IMR-90 (cell line): ENCODE measurements at regions not wholly inside any gene's neighbourhood (a gene's known extent, or its start where the extent isn't known, plus 50 kb on each side); places are given as distances from the start of the nearest gene placed in this dataset.
A peak's percentile ranks its signal among the peaks of the same experiment; 100 is the strongest.

ENCODE experiments used
- ATAC-seq: fragments of 200-7000 bp; cut with Tn5 transposase; 2 replicates; pipeline ENCODE4 v1.9.1; 2020; ENCODE audit warnings: low read depth, mild to moderate bottlenecking, moderate library complexity
- BruUV-seq: library from RNA; stranded (reverse); fragments of 400-500 nt; replicated peaks from 2 replicates; lab custom pipeline; 2021; lab: Mats Ljungman, UMichigan
- CTCF ChIA-PET: fragments of 300-600 bp; formaldehyde crosslinking; extraction: SDS; loops from one replicate; lab custom pipeline; 2021; ENCODE audit warnings: antibody characterized with exemption; lab: Yijun Ruan, JAX
- POLR2A ChIA-PET: fragments of 300-600 bp; sonication (Branson Sonifier 250); formaldehyde crosslinking; loops from one replicate; lab custom pipeline; 2022; ENCODE audit warnings: antibody characterized with exemption; ENCODE audit not compliant: unreplicated experiment; lab: Charles Lee
- DNase-seq: peaks from one replicate; pipeline ENCODE4 v3.0.0; 2013
- H2AFZ ChIP-seq: replicated peaks from 2 replicates; pipeline ENCODE3; 2013; ENCODE audit warnings: low read length, mild to moderate bottlenecking; ENCODE audit not compliant: poor library complexity
- H2AK5ac ChIP-seq: 2 replicates; pipeline ENCODE4 v1.6.1; 2013; ENCODE audit warnings: low read depth, low read length, inconsistent platforms
- H2AK9ac ChIP-seq: replicated peaks from 2 replicates; pipeline ENCODE3; 2013; ENCODE audit warnings: mild to moderate bottlenecking, low read depth, low read length, moderate library complexity; ENCODE audit not compliant: poor library complexity
- H2BK120ac ChIP-seq: 2 replicates; pipeline ENCODE4 v1.6.1; 2013; ENCODE audit warnings: low read depth, low read length, inconsistent platforms
- H2BK15ac ChIP-seq: 3 replicates; pipeline ENCODE4 v1.6.1; 2013; ENCODE audit warnings: low read depth, low read length, inconsistent platforms
- H2BK20ac ChIP-seq: 2 replicates; pipeline ENCODE4 v1.6.1; 2013; ENCODE audit warnings: low read depth, mild to moderate bottlenecking, inconsistent platforms, low read length, moderate library complexity
- H2BK5ac ChIP-seq: 2 replicates; pipeline ENCODE4 v1.6.1; 2013; ENCODE audit warnings: mild to moderate bottlenecking, low read depth, low read length, inconsistent platforms; ENCODE audit not compliant: poor library complexity, severe bottlenecking
- H3K14ac ChIP-seq: replicated peaks from 2 replicates; pipeline ENCODE4 v1.6.1; 2013; ENCODE audit warnings: low read depth, low read length, inconsistent platforms
- H3K18ac ChIP-seq: 2 replicates; pipeline ENCODE4 v1.6.1; 2013; ENCODE audit warnings: low read depth, low read length, control low read depth
- H3K23ac ChIP-seq: 2 replicates; pipeline ENCODE4 v1.6.1; 2013; ENCODE audit warnings: low read depth, low read length, inconsistent platforms
- H3K27ac ChIP-seq: 2 replicates; pipeline ENCODE4 v1.5.1; 2013; ENCODE audit warnings: mild to moderate bottlenecking, control low read depth, low read length; ENCODE audit not compliant: insufficient read depth
- H3K27me3 ChIP-seq: 2 replicates; pipeline ENCODE4 v1.6.1; 2013; ENCODE audit warnings: low read length; ENCODE audit not compliant: control insufficient read depth, insufficient read depth
- H3K36me3 ChIP-seq: 2 replicates; pipeline ENCODE4 v1.6.1; 2013; ENCODE audit warnings: low read length, mixed read lengths; ENCODE audit not compliant: control insufficient read depth, insufficient read depth
- H3K4ac ChIP-seq: 2 replicates; pipeline ENCODE4 v1.6.1; 2013; ENCODE audit warnings: low read depth, low read length, inconsistent platforms
- H3K4me1 ChIP-seq: 2 replicates; pipeline ENCODE4 v1.6.1; 2013; ENCODE audit warnings: low read length, mixed read lengths; ENCODE audit not compliant: control insufficient read depth, insufficient read depth
- H3K4me2 ChIP-seq: 2 replicates; pipeline ENCODE4 v1.6.1; 2013; ENCODE audit warnings: low read depth, mild to moderate bottlenecking, control low read depth, low read length, moderate library complexity
- H3K4me3 ChIP-seq: 2 replicates; pipeline ENCODE4 v1.5.1; 2013; ENCODE audit warnings: low read depth, mild to moderate bottlenecking, control low read depth, low read length, moderate library complexity; ENCODE audit not compliant: insufficient read depth
- H3K56ac ChIP-seq: 2 replicates; pipeline ENCODE4 v1.6.1; 2013; ENCODE audit warnings: low read length, inconsistent platforms; ENCODE audit not compliant: insufficient read depth; ENCODE audit errors: extremely low read depth
- H3K79me1 ChIP-seq, 2 experiments: 2 replicates each; pipeline ENCODE4 v1.6.1; 2013; ENCODE audit warnings: low read length in 2 of 2, inconsistent platforms in 1 of 2, low read depth in 1 of 2
- H3K9ac ChIP-seq: 2 replicates; pipeline ENCODE4 v1.6.1; 2013; ENCODE audit warnings: low read depth, low read length, control low read depth
- H3K9me1 ChIP-seq: 2 replicates; pipeline ENCODE4 v1.6.1; 2013; ENCODE audit warnings: low read length, inconsistent platforms; ENCODE audit not compliant: insufficient read depth
- H3K9me3 ChIP-seq: 2 replicates; pipeline ENCODE4 v1.6.1; 2013; ENCODE audit warnings: low read length; ENCODE audit not compliant: control insufficient read depth, insufficient read depth
- H4K20me1 ChIP-seq: 2 replicates; pipeline ENCODE4 v1.6.1; 2013; ENCODE audit warnings: low read length, inconsistent platforms; ENCODE audit not compliant: insufficient read depth
- H4K5ac ChIP-seq: 2 replicates; pipeline ENCODE4 v1.6.1; 2013; ENCODE audit warnings: mild to moderate bottlenecking, low read depth, low read length, control low read depth
- H4K8ac ChIP-seq, 2 experiments: 2 replicates each; pipeline ENCODE4 v1.6.1; 2013; ENCODE audit warnings: low read depth in 2 of 2, low read length in 2 of 2, control low read depth in 1 of 2, inconsistent platforms in 1 of 2
- H4K91ac ChIP-seq: 2 replicates; pipeline ENCODE4 v1.6.1; 2013; ENCODE audit warnings: low read depth, low read length, inconsistent platforms; ENCODE audit not compliant: insufficient read depth
- CTCF ChIP-seq: conservative IDR thresholded peaks from 2 replicates; pipeline ENCODE4 v1.5.1; 2012; ENCODE audit warnings: mild to moderate bottlenecking, low read depth, low read length, improper control_type of control experiment
- MXI1 ChIP-seq: IDR thresholded peaks from 2 replicates; pipeline ENCODE4 v1.6.1; 2012; ENCODE audit warnings: low read depth, mild to moderate bottlenecking, low read length, moderate library complexity, borderline replicate concordance
- WGBS, 2 experiments: methylation state at CpG; one replicate each; pipeline versions ENCODE4 v1.1.5 to v1.1.7; 2013; ENCODE audit warnings: missing lambda C conversion rate in 2 of 2; ENCODE audit not compliant: insufficient read length in 1 of 2; ENCODE audit errors: extremely low coverage in 2 of 2; 5-methylcytosine and 5-hydroxymethylcytosine counted together
- dilution Hi-C: fragments of 300-500 bp; cut with HindIII; formaldehyde crosslinking; loops from one replicate; pipeline ENCODE4 v1.14.3; 2018; ENCODE audit warnings: low sequenced_read_pairs; ENCODE audit not compliant: unreplicated experiment
- in situ Hi-C: fragments of 300-500 bp; cut with MboI; formaldehyde crosslinking; loops from 3 replicates; pipeline ENCODE4 v1.14.3; 2019; ENCODE audit warnings: low sequenced_read_pairs, inconsistent platforms, mixed read lengths
- intact Hi-C: fragments of 100-400 bp; cut with micrococcal nuclease; formaldehyde crosslinking; loops from 2 replicates; pipeline ENCODE4 v1.10.0; 2022

GRCh38 chr12:127642208-127642607, 624.8 kb upstream of the TMEM132C start:
- no peaks in the 10 kb centered on the region for H4K20me1 ChIP-seq
- dilution Hi-C loops, result no loop called here

More at GRCh38 chr12:127642208-127642607, 624.8 kb upstream of the TMEM132C start:
- peaks cover 5% of the 10 kb centered on the region for H3K9me3 ChIP-seq
- peaks cover 3% of the 10 kb centered on the region; the same call in 1 of the 2 replicates for H3K4me1 ChIP-seq
- H3K14ac ChIP-seq, result no peak overlapping the region
- ATAC-seq, result no peak
- 50% methylated on average over 5 of the region's 8 CpGs; no CpG with 5 or more reads in 1 of the 2 experiments for WGBS, 2 experiments
- 0 out of 2 replicates have a peak overlapping the region, but pooled peaks have one; percentile 3 for H2BK20ac ChIP-seq
- H3K18ac ChIP-seq, result no peak overlapping the region
- no peak overlapping the region for H2AFZ ChIP-seq
- no peak overlapping the region for H4K91ac ChIP-seq
- DNase-seq, result no peak
- H4K5ac ChIP-seq, result no peak overlapping the region
- no peak overlapping the region for H2BK120ac ChIP-seq
- no peak overlapping the region for H3K4me3 ChIP-seq
- CTCF ChIA-PET, result no interaction called here
- in situ Hi-C loops, result no loop called here
- TF ChIP-seq MXI1 (no peak), CTCF (no peak)
- no peak overlapping the region for H3K4ac ChIP-seq
- no TSS peak for BruUV-seq
- H2AK9ac ChIP-seq, result no peak overlapping the region
- intact Hi-C loops, result no loop called here
- no peak overlapping the region for H2BK5ac ChIP-seq
- no peak overlapping the region for H3K9ac ChIP-seq
- H3K4me2 ChIP-seq, result no peak overlapping the region
- no peaks in the 10 kb centered on the region for H3K36me3 ChIP-seq
- H3K27ac ChIP-seq, result no peak overlapping the region
- no peak overlapping the region for H2AK5ac ChIP-seq
- H3K23ac ChIP-seq, result no peak overlapping the region
- no peak overlapping the region for H4K8ac ChIP-seq
- no peaks in the 10 kb centered on the region for H3K79me1 ChIP-seq
- H3K9me1 ChIP-seq, result no peaks in the 10 kb centered on the region
- H2BK15ac ChIP-seq, result no peak overlapping the region
- POLR2A ChIA-PET, result no interaction called here
- H3K27me3 ChIP-seq, result no peaks in the 10 kb centered on the region
- H3K56ac ChIP-seq, result no peak overlapping the region
